ENCODE measurements at regions not wholly inside any gene's neighbourhood (a gene's known extent, or its start where the extent isn't known, plus 50 kb on each side); places are given as distances from the start of the nearest gene placed in this dataset.

GRCh38 chr20:12264711-12265110 lies 347.0 kb downstream of the BTBD3 start:
- no peak overlapping the region for H4K5ac ChIP-seq (ENCODE audit: insufficient read length, low read depth, low read length)
- no peak overlapping the region for H3K9ac ChIP-seq (ENCODE audit: extremely low read depth, insufficient read length, low read length)
- H3K18ac ChIP-seq (ENCODE audit: insufficient read length, low read depth, low read length): no peak overlapping the region
- no peak overlapping the region for H3K23ac ChIP-seq (ENCODE audit: insufficient read length, low read depth, low read length)
- no peak overlapping the region for H3K4me3 Mint-ChIP-seq
- H3K14ac ChIP-seq (ENCODE audit: insufficient read depth, low read length): no peak overlapping the region
- no peak overlapping the region for H2BK5ac ChIP-seq (ENCODE audit: insufficient read length, low read length)
- H2BK120ac ChIP-seq (ENCODE audit: low read depth, low read length, poor library complexity, severe bottlenecking): no peak overlapping the region
- H3K4me1 Mint-ChIP-seq: peaks cover 3 to 9% of the 10 kb centered on the region in 2 experiments
- H3K4ac ChIP-seq (ENCODE audit: low read depth, low read length): no peak overlapping the region
- H3T11ph ChIP-seq (ENCODE audit: low read length): no peak overlapping the region
- no peaks in the 10 kb centered on the region for H3K79me1 ChIP-seq (ENCODE audit: insufficient read depth, low read depth, low read length, poor library complexity, severe bottlenecking)
- H3K27me3 ChIP-seq (ENCODE audit: insufficient read depth, low read length): no peaks in the 10 kb centered on the region
- no peak overlapping the region for H3K4me2 ChIP-seq (ENCODE audit: insufficient read depth, insufficient read length, low read length)
- TF ChIP-seq, protein P1, sequence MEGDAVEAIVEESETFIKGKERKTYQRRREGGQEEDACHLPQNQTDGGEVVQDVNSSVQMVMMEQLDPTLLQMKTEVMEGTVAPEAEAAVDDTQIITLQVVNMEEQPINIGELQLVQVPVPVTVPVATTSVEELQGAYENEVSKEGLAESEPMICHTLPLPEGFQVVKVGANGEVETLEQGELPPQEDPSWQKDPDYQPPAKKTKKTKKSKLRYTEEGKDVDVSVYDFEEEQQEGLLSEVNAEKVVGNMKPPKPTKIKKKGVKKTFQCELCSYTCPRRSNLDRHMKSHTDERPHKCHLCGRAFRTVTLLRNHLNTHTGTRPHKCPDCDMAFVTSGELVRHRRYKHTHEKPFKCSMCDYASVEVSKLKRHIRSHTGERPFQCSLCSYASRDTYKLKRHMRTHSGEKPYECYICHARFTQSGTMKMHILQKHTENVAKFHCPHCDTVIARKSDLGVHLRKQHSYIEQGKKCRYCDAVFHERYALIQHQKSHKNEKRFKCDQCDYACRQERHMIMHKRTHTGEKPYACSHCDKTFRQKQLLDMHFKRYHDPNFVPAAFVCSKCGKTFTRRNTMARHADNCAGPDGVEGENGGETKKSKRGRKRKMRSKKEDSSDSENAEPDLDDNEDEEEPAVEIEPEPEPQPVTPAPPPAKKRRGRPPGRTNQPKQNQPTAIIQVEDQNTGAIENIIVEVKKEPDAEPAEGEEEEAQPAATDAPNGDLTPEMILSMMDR (conservative IDR thresholded peaks at IDR 0.05): no peak
- H3K36me3 Mint-ChIP-seq (ENCODE audit: insufficient read depth in 1 of 3, low read depth in 3 of 3): no peaks in the 10 kb centered on the region
- H3K79me2 ChIP-seq (ENCODE audit: insufficient read depth, low read length): no peaks in the 10 kb centered on the region
- H3K9me3 Mint-ChIP-seq: no peaks in the 10 kb centered on the region
- no peak for DNase-seq
- no peak overlapping the region for H2AK5ac ChIP-seq (ENCODE audit: insufficient read length, low read length)
- H2BK12ac ChIP-seq (ENCODE audit: insufficient read length, low read depth, low read length): no peak overlapping the region
- H4K91ac ChIP-seq (ENCODE audit: insufficient read length, low read depth, low read length): no peak overlapping the region
- no peaks in the 10 kb centered on the region for H3K27me3 Mint-ChIP-seq (ENCODE audit: low read depth)
- WGBS (ENCODE audit: extremely low coverage, insufficient read length, low lambda C conversion rate): no CpG with 5 or more reads among the region's 7 CpGs
- no peak overlapping the region for H2BK20ac ChIP-seq (ENCODE audit: low read depth, low read length, poor library complexity, severe bottlenecking)
- H3K9me3 ChIP-seq (ENCODE audit: control insufficient read depth, low read depth, low read length): no peaks in the 10 kb centered on the region
- H3K27ac ChIP-seq (ENCODE audit: insufficient read length, low read depth, low read length): no peak overlapping the region
- H2AFZ ChIP-seq (ENCODE audit: low read length): no peak overlapping the region
- H3K4me1 ChIP-seq (ENCODE audit: insufficient read depth, low read length): peaks cover 2% of the 10 kb centered on the region; the same call in 1 of the 2 replicates
- H2BK15ac ChIP-seq (ENCODE audit: low read depth, low read length): no peak overlapping the region
- H4K8ac ChIP-seq (replicated peaks; ENCODE audit: insufficient read length, low read depth, low read length): no peak overlapping the region
- no peaks in the 10 kb centered on the region for H4K20me1 ChIP-seq (ENCODE audit: control insufficient read depth, insufficient read depth, insufficient read length)
- H3K23me2 ChIP-seq (ENCODE audit: insufficient read length, low read depth, low read length, poor library complexity, severe bottlenecking): no peaks in the 10 kb centered on the region
- H3K27ac Mint-ChIP-seq: no peak overlapping the region
- no peak overlapping the region for H3K56ac ChIP-seq (ENCODE audit: insufficient read length, low read depth, low read length)
